OCI-LY3 (cell line): ENCODE measurements at regions not wholly inside any gene's neighbourhood (a gene's known extent, or its start where the extent isn't known, plus 50 kb on each side); places are given as distances from the start of the nearest gene placed in this dataset.

Experiments
- CTCF ChIP-seq: fragments of 200-600, 300-600 bp; sonication (generic); IDR thresholded peaks from 2 replicates; pipeline ENCODE4 v1.5.1; 2014; ENCODE audit warnings: antibody characterized with exemption, low read length, low read depth
- EZH2phosphoT487 ChIP-seq: fragments of 200-600 bp; shearing (Covaris generic); IDR thresholded peaks from 2 replicates; pipeline ENCODE4 v1.6.1; 2018; ENCODE audit warnings: antibody characterized with exemption, mixed run types, low read depth

GRCh38 chr4:86497131-86497530, 97.0 kb upstream of the PTPN13 start:
- TF ChIP-seq CTCF (no peak), EZH2phosphoT487 (no peak)
